PC-3 (cell line): ENCODE measurements at regions not wholly inside any gene's neighbourhood (a gene's known extent, or its start where the extent isn't known, plus 50 kb on each side); places are given as distances from the start of the nearest gene placed in this dataset.

Experiments used
- ATAC-seq: fragments of 200-7000 bp; cut with Tn5 transposase; 2 replicates; pipeline ENCODE4 v1.9.1; 2020; ENCODE audit warnings: mild to moderate bottlenecking, moderate library complexity
- BruUV-seq: library from RNA; stranded (reverse); fragments of 400-500 nt; replicated peaks from 2 replicates; lab custom pipeline; 2021; lab: Mats Ljungman, UMichigan
- CTCF ChIA-PET: fragments of 300-600 bp; sonication (Branson Sonifier 250); formaldehyde crosslinking; loops from one replicate; lab custom pipeline; 2022; ENCODE audit warnings: antibody characterized with exemption; lab: Charles Lee
- POLR2A ChIA-PET: fragments of 300-600 bp; sonication (Branson Sonifier 250); formaldehyde crosslinking; loops from one replicate; lab custom pipeline; 2022; ENCODE audit warnings: antibody characterized with exemption; ENCODE audit not compliant: unreplicated experiment; lab: Charles Lee
- DNase-seq: peaks from one replicate; pipeline ENCODE4 v3.0.0-alpha.2; 2015
- H2AFZ ChIP-seq: fragments of 300-600 bp; sonication (generic); 2 replicates; pipeline ENCODE4 v1.6.0; 2016; ENCODE audit warnings: antibody characterized with exemption, low read length
- H3F3A ChIP-seq: fragments of 300-600 bp; sonication (generic); one replicate; pipeline ENCODE4 v1.6.0; 2017; ENCODE audit warnings: antibody characterized with exemption, low read length, control low read depth, mild to moderate bottlenecking; ENCODE audit not compliant: unreplicated experiment
- H3K27ac ChIP-seq: fragments of 300-600 bp; sonication (generic); 2 replicates; pipeline ENCODE4 v1.5.1; 2016; ENCODE audit warnings: mild to moderate bottlenecking, low read length
- H3K27me3 ChIP-seq: fragments of 300-600 bp; sonication (generic); 2 replicates; pipeline ENCODE4 v1.6.1; 2016; ENCODE audit warnings: low read length, mixed read lengths
- H3K36me3 ChIP-seq: fragments of 300-600 bp; sonication (generic); 2 replicates; pipeline ENCODE4 v1.6.1; 2016; ENCODE audit warnings: low read depth, mixed run types, low read length, mixed read lengths
- H3K4me1 ChIP-seq: fragments of 300-600 bp; sonication (generic); 2 replicates; pipeline ENCODE4 v1.5.1; 2016; ENCODE audit warnings: low read length; ENCODE audit not compliant: insufficient read depth
- H3K4me2 ChIP-seq: fragments of 300-600 bp; sonication (generic); 2 replicates; pipeline ENCODE4 v1.6.0; 2016; ENCODE audit warnings: low read length
- H3K4me3 ChIP-seq: fragments of 300-600 bp; sonication (generic); 2 replicates; pipeline ENCODE4 v1.5.1; 2016; ENCODE audit warnings: mild to moderate bottlenecking, low read length, mixed read lengths
- H3K79me2 ChIP-seq: fragments of 300-600 bp; sonication (generic); 2 replicates; pipeline ENCODE4 v1.6.1; 2017; ENCODE audit warnings: low read length, mixed read lengths
- H3K9ac ChIP-seq: fragments of 300-600 bp; sonication (generic); 2 replicates; pipeline ENCODE4 v1.6.0; 2016; ENCODE audit warnings: mild to moderate bottlenecking, low read length
- H3K9me2 ChIP-seq: fragments of 300-600 bp; sonication (generic); replicated peaks from 2 replicates; pipeline ENCODE4 v1.6.1; 2016; ENCODE audit warnings: mixed run types, low read length, mixed read lengths
- H3K9me3 ChIP-seq: fragments of 300-600 bp; sonication (generic); 2 replicates; pipeline ENCODE4 v1.6.1; 2016; ENCODE audit warnings: low read length, mixed read lengths
- H4K20me1 ChIP-seq: fragments of 300-600 bp; sonication (generic); 2 replicates; pipeline ENCODE4 v1.6.1; 2016; ENCODE audit warnings: low read length, mixed read lengths
- CTCF ChIP-seq: fragments of 300-600 bp; sonication (generic); conservative IDR thresholded peaks from 2 replicates; pipeline ENCODE4 v1.5.1; 2017; ENCODE audit warnings: antibody characterized with exemption, low read depth, mild to moderate bottlenecking, low read length
- EZH2 ChIP-seq: fragments of 300-600 bp; sonication (generic); IDR thresholded peaks from one replicate; pipeline ENCODE4 v1.6.1; 2017; ENCODE audit warnings: antibody characterized with exemption, mild to moderate bottlenecking, low read length; ENCODE audit not compliant: unreplicated experiment
- EZH2phosphoT487 ChIP-seq: fragments of 300-600 bp; sonication (generic); IDR thresholded peaks from 2 replicates; pipeline ENCODE4 v1.6.1; 2018; ENCODE audit warnings: mild to moderate bottlenecking, antibody characterized with exemption, low read length, borderline replicate concordance
- intact Hi-C: fragments of 100-400 bp; cut with micrococcal nuclease; formaldehyde crosslinking; loops from 2 replicates; pipeline ENCODE4 v1.9.0; 2023

GRCh38 chr13:112153846-112154245 is 86.9 kb downstream of the SOX1 start:
- H3K4me3 ChIP-seq: no peak overlapping the region
- BruUV-seq: no TSS peak

GRCh38 chr13:112154301-112155060 is 87.5 kb downstream of the SOX1 start:
- H3K27me3 ChIP-seq: 0 out of 2 replicates have a peak, but pooled peaks cover 4% of the 10 kb centered on the region
- no peak overlapping the region for H3K9ac ChIP-seq
- ATAC-seq (no peak), DNase-seq (no peak)
- no peak overlapping the region for H3K4me2 ChIP-seq
- TF ChIP-seq EZH2phosphoT487 (no peak), CTCF (no peak), EZH2 (no peak)
- no peaks in the 10 kb centered on the region for H4K20me1 ChIP-seq
- no peaks in the 10 kb centered on the region for H3K9me2 ChIP-seq
- intact Hi-C loops: no loop called here
- no peaks in the 10 kb centered on the region for H3F3A ChIP-seq
- H3K36me3 ChIP-seq: no peaks in the 10 kb centered on the region
- no peak overlapping the region for H2AFZ ChIP-seq
- no peaks in the 10 kb centered on the region for H3K4me1 ChIP-seq
- H3K27ac ChIP-seq: no peak overlapping the region
- POLR2A ChIA-PET: no interaction called here
- BruUV-seq: no TSS peak
- H3K9me3 ChIP-seq: no peaks in the 10 kb centered on the region
- H3K4me3 ChIP-seq: no peak overlapping the region
- H3K79me2 ChIP-seq: no peaks in the 10 kb centered on the region
- CTCF ChIA-PET: no interaction called here

More at GRCh38 chr13:112153846-112154245, 86.9 kb downstream of the SOX1 start:
- Histone ChIP-seq H3K79me2 (no peaks in the 10 kb centered on the region), H2AFZ (no peak overlapping the region), H3K9me2 (no peaks in the 10 kb centered on the region), H3F3A (no peaks in the 10 kb centered on the region), H3K27ac (no peak overlapping the region), H3K9ac (no peak overlapping the region), H3K36me3 (no peaks in the 10 kb centered on the region), H3K4me2 (no peak overlapping the region), H3K4me1 (no peaks in the 10 kb centered on the region), H3K27me3 (0 out of 2 replicates have a peak, but pooled peaks cover 4% of the 10 kb centered on the region), H3K9me3 (no peaks in the 10 kb centered on the region), H4K20me1 (no peaks in the 10 kb centered on the region)
- intact Hi-C loops: no loop called here
- no peak for TF ChIP-seq CTCF
- no peak for TF ChIP-seq EZH2phosphoT487
- no peak for TF ChIP-seq EZH2
- DNase-seq (no peak), ATAC-seq (no peak)
- ChIA-PET CTCF (no interaction called here), POLR2A (no interaction called here)

DNA sequence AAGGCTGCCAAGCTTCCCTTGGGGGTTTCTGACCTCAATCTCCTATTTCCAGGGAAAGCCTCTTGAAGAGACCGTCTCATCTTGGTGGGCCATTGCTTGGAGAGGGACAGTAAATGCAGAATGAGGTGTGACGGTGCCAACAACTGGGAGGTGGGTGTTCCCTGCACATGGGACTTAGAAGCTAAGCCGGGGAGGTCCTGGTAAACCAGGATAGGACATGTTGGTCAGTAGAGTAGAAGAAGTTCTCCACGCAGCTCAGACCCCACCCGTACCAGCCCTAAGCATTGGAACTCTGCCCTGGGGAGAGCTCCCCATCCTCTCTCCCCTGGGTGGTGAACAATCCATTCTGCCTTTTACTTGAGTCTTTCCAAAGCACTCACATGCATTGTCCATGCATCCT is 92.0 kb downstream of the SOX1 start:
- no peak for ATAC-seq
- Histone ChIP-seq H3K9me2 (no peaks in the 10 kb centered on the region), H3K79me2 (no peaks in the 10 kb centered on the region), H3K4me1 (no peaks in the 10 kb centered on the region), H3K4me3 (no peak overlapping the region), H3K27me3 (peaks cover 30% of the 10 kb centered on the region), H3K36me3 (no peaks in the 10 kb centered on the region), H3F3A (no peaks in the 10 kb centered on the region), H2AFZ (no peak overlapping the region), H3K9me3 (no peaks in the 10 kb centered on the region), H3K4me2 (no peak overlapping the region), H4K20me1 (no peaks in the 10 kb centered on the region), H3K9ac (no peak overlapping the region), H3K27ac (no peak overlapping the region)
- ChIA-PET POLR2A (no interaction called here), CTCF (no interaction called here)
- TF ChIP-seq CTCF (no peak), EZH2 (no peak), EZH2phosphoT487 (no peak)
- BruUV-seq: no TSS peak
- intact Hi-C loops: no loop called here
- no peak for DNase-seq
